Keratinocyte (primary cell): ENCODE measurements at regions not wholly inside any gene's neighbourhood (a gene's known extent, or its start where the extent isn't known, plus 50 kb on each side); places are given as distances from the start of the nearest gene placed in this dataset.
"Not testable (repeated sequence)": the region's sequence is repeated elsewhere in the genome, so short reads cannot be mapped to it uniquely, and the experiment has no call there.

Source experiments
- DNase-seq: peaks from one replicate; pipeline ENCODE4 v3.0.0-alpha.2; 2011; ENCODE audit warnings: low read depth, missing footprints, low spot score
- FAIRE-seq: peaks from 2 replicates; lab custom pipeline; 2011; peaks lifted over from hg19 to GRCh38; lab: Jason Lieb, UNC
- H2AFZ ChIP-seq: 2 replicates; pipeline ENCODE4 v1.6.0; 2012; ENCODE audit warnings: low read length, control low read depth, inconsistent platforms; ENCODE audit not compliant: control insufficient read depth
- H3K27ac ChIP-seq: 2 replicates; pipeline ENCODE4 v1.5.1; 2011; ENCODE audit warnings: low read length; ENCODE audit not compliant: control insufficient read depth, insufficient read depth
- H3K27me3 ChIP-seq: 3 replicates; pipeline ENCODE4 v1.6.0; 2011; ENCODE audit warnings: low read length; ENCODE audit not compliant: control insufficient read depth, insufficient read depth; ENCODE audit errors: extremely low read depth
- H3K36me3 ChIP-seq, 2 experiments: 2 replicates in 1 of 2; 3 replicates in 1 of 2; pipeline ENCODE4 v1.5.1; 2011; ENCODE audit warnings: low read length in 2 of 2, mild to moderate bottlenecking in 1 of 2; ENCODE audit not compliant: control insufficient read depth in 2 of 2, insufficient read depth in 2 of 2; ENCODE audit errors: extremely low read depth in 1 of 2
- H3K4me1 ChIP-seq: 3 replicates; pipeline ENCODE4 v1.5.1; 2011; ENCODE audit warnings: low read length; ENCODE audit not compliant: control insufficient read depth, insufficient read depth; ENCODE audit errors: extremely low read depth
- H3K4me2 ChIP-seq: 3 replicates; pipeline ENCODE4 v1.6.0; 2011; ENCODE audit warnings: low read depth, low read length; ENCODE audit not compliant: control insufficient read depth, insufficient read depth; ENCODE audit errors: extremely low read depth
- H3K4me3 ChIP-seq, 3 experiments: fragments of 200-600 bp in 1 of 3; sonication (generic) in 1 of 3; 2 replicates in 2 of 3; 3 replicates in 1 of 3; pipeline ENCODE4 v1.5.1; 2011 to 2016; ENCODE audit warnings: low read length in 3 of 3, mild to moderate bottlenecking in 3 of 3, control low read depth in 2 of 3, inconsistent platforms in 1 of 3, low read depth in 1 of 3, mixed read lengths in 1 of 3, mixed run types in 1 of 3, moderate library complexity in 1 of 3; ENCODE audit not compliant: control insufficient read depth in 2 of 3, insufficient read depth in 2 of 3; ENCODE audit errors: extremely low read depth in 1 of 3
- H3K79me2 ChIP-seq: 2 replicates; pipeline ENCODE4 v1.6.0; 2012; ENCODE audit warnings: low read length; ENCODE audit not compliant: control insufficient read depth, insufficient read depth
- H3K9ac ChIP-seq: 3 replicates; pipeline ENCODE4 v1.6.0; 2011; ENCODE audit warnings: low read length; ENCODE audit not compliant: control insufficient read depth, insufficient read depth; ENCODE audit errors: extremely low read depth
- H3K9me1 ChIP-seq: 3 replicates; pipeline ENCODE4 v1.6.0; 2011; ENCODE audit warnings: low read length; ENCODE audit not compliant: control insufficient read depth, insufficient read depth; ENCODE audit errors: extremely low read depth
- H3K9me3 ChIP-seq: 2 replicates; pipeline ENCODE4 v1.5.1; 2012; ENCODE audit warnings: low read depth, low read length; ENCODE audit not compliant: control insufficient read depth
- H4K20me1 ChIP-seq: 3 replicates; pipeline ENCODE4 v1.6.0; 2011; ENCODE audit warnings: low read length; ENCODE audit not compliant: control insufficient read depth, insufficient read depth; ENCODE audit errors: extremely low read depth
- dilution Hi-C: fragments of 300-500 bp; cut with MboI; formaldehyde crosslinking; loops from one replicate; pipeline ENCODE4 v1.7.0; 2020; ENCODE audit warnings: low sequenced_read_pairs; ENCODE audit not compliant: extremely low pct_ligation_motif_present

DNA sequence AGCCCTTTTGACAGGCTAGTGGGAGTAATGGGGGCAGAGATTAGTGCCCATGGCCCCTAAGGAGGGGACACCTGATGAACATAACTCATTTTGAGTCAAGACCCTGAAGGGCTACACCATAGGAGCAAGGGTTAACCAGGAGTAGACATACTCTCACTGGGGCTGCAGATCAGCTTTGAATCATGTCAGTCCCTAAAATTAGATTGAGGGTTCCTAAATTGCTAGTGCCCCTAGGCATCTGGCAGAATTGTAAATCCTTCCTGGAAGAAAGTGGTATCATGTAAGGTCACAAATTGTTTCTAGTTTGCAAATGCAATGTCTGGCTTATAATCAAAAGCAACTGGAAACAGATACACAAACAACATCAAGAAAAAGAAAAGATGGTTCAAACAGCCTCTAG is 52.1 kb upstream of the LRRC37A2 start:
- H3K9me1 ChIP-seq, H3K36me3 ChIP-seq, DNase-seq, dilution Hi-C loops, H3K9me3 ChIP-seq, H3K79me2 ChIP-seq, H3K9ac ChIP-seq, H3K4me2 ChIP-seq, H2AFZ ChIP-seq, H3K4me1 ChIP-seq, H3K27ac ChIP-seq, H4K20me1 ChIP-seq, H3K4me3 ChIP-seq, H3K27me3 ChIP-seq: not testable (repeated sequence)
- FAIRE-seq, result peak; percentile 69

DNA sequence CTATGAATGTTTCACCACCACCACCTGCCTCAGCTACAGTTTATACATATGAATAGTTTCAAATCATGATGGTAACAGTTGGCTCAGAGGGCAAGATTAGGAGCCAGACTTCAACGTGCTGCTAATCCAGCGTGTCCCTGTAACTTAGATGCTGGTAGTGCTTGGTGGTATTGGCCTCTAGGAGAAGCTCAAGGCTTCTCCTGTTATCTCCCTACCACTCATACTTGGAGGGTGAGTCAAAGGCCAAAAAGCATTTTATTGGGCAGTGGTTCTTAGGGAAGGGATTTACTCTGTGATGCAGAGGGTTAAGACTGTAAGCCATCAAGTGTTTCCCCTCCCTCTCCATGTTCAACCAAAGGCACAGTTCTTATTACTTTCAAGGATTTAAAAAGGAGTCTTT is 57.2 kb upstream of the LRRC37A2 start:
- dilution Hi-C loops, H3K9me3 ChIP-seq: not testable (repeated sequence)
- FAIRE-seq, result peak; percentile 94

GRCh38 chr17:46454572-46454971 is 57.7 kb upstream of the LRRC37A2 start:
- H3K4me3 ChIP-seq, H3K27me3 ChIP-seq, H3K27ac ChIP-seq, H3K4me1 ChIP-seq, H3K36me3 ChIP-seq, H3K79me2 ChIP-seq, dilution Hi-C loops, H3K4me2 ChIP-seq, H3K9me1 ChIP-seq, H3K9ac ChIP-seq, H4K20me1 ChIP-seq, DNase-seq, H2AFZ ChIP-seq, H3K9me3 ChIP-seq: not testable (repeated sequence)
- FAIRE-seq, result peak; percentile 58

More for the DNA sequence above, 57.2 kb upstream of the LRRC37A2 start:
- not testable (repeated sequence) for H3K4me3 ChIP-seq, H3K4me2 ChIP-seq, H3K27ac ChIP-seq, DNase-seq, H4K20me1 ChIP-seq, H3K27me3 ChIP-seq, H3K36me3 ChIP-seq, H3K79me2 ChIP-seq, H3K9me1 ChIP-seq, H3K9ac ChIP-seq, H2AFZ ChIP-seq, H3K4me1 ChIP-seq

- H3K36me3 ChIP-seq, H3K27me3 ChIP-seq, H3K4me3 ChIP-seq, H4K20me1 ChIP-seq, H3K9me3 ChIP-seq, DNase-seq, H3K79me2 ChIP-seq, H3K9me1 ChIP-seq, H3K4me2 ChIP-seq, H3K4me1 ChIP-seq, dilution Hi-C loops, H3K27ac ChIP-seq, H3K9ac ChIP-seq, H2AFZ ChIP-seq: not testable (repeated sequence)
- peak; percentile 84 for FAIRE-seq
Measured at GRCh38 chr17:46453077-46453476, 59.2 kb upstream of the LRRC37A2 start.

GRCh38 chr17:46445849-46446248 is 66.4 kb upstream of the LRRC37A2 start:
- H3K9me3 ChIP-seq, H3K9me1 ChIP-seq, H3K4me1 ChIP-seq, dilution Hi-C loops, H3K79me2 ChIP-seq, H2AFZ ChIP-seq, H4K20me1 ChIP-seq, H3K27ac ChIP-seq, H3K9ac ChIP-seq, H3K4me2 ChIP-seq, H3K27me3 ChIP-seq, DNase-seq, H3K4me3 ChIP-seq, H3K36me3 ChIP-seq: not testable (repeated sequence)
- FAIRE-seq, result peak; percentile 93
